GM12892 (cell line): ENCODE measurements at regions not wholly inside any gene's neighbourhood (a gene's known extent, or its start where the extent isn't known, plus 50 kb on each side); places are given as distances from the start of the nearest gene placed in this dataset.

Experiments used
- POLR2A ChIP-seq: IDR thresholded peaks from 2 replicates; pipeline ENCODE4 v1.6.1; 2011; ENCODE audit warnings: low read depth, low read length, control low read depth
- POLR2AphosphoS5 ChIP-seq: IDR thresholded peaks from 2 replicates; pipeline ENCODE4 v1.6.1; 2011; ENCODE audit warnings: low read depth, low read length, control low read depth

GRCh38 chr11:110852921-110853490 lies 140.8 kb upstream of the ARHGAP20 start:
- no peak for TF ChIP-seq POLR2AphosphoS5
- no peak for TF ChIP-seq POLR2A
